Smooth muscle cell (in vitro differentiated cells): ENCODE measurements at regions not wholly inside any gene's neighbourhood (a gene's known extent, or its start where the extent isn't known, plus 50 kb on each side); places are given as distances from the start of the nearest gene placed in this dataset.

Source experiments
- DNase-seq: peaks from one replicate; lab custom pipeline; 2025; ENCODE audit not compliant: unreplicated experiment; lab: John Stamatoyannopoulos, UW
- H2AFZ ChIP-seq: fragments of 200-600 bp; sonication (generic); 2 replicates; pipeline ENCODE4 v1.6.0; 2016; ENCODE audit warnings: antibody characterized with exemption, low read depth, mild to moderate bottlenecking
- H3F3A ChIP-seq: fragments of 200-600 bp; sonication (generic); 2 replicates; pipeline ENCODE4 v1.6.0; 2017; ENCODE audit warnings: antibody characterized with exemption, low read depth
- H3K27ac ChIP-seq: fragments of 200-600 bp; sonication (generic); 2 replicates; pipeline ENCODE4 v1.5.1; 2016; ENCODE audit warnings: low read depth, mild to moderate bottlenecking
- H3K27me3 ChIP-seq: fragments of 200-600 bp; sonication (generic); 2 replicates; pipeline ENCODE4 v1.6.1; 2016; ENCODE audit warnings: low read depth, mild to moderate bottlenecking
- H3K36me3 ChIP-seq: fragments of 200-600 bp; sonication (generic); 2 replicates; pipeline ENCODE4 v1.5.1; 2016; ENCODE audit warnings: low read depth
- H3K4me1 ChIP-seq: fragments of 200-600 bp; sonication (generic); 2 replicates; pipeline ENCODE4 v1.5.1; 2016; ENCODE audit warnings: low read depth
- H3K4me2 ChIP-seq: fragments of 200-600 bp; sonication (generic); 2 replicates; pipeline ENCODE4 v1.6.0; 2016; ENCODE audit warnings: mild to moderate bottlenecking
- H3K4me3 ChIP-seq: fragments of 200-600 bp; sonication (generic); 2 replicates; pipeline ENCODE4 v1.5.1; 2016; ENCODE audit warnings: mild to moderate bottlenecking
- H3K79me2 ChIP-seq: fragments of 200-600 bp; sonication (generic); 2 replicates; pipeline ENCODE4 v1.6.0; 2016; ENCODE audit warnings: low read depth, mild to moderate bottlenecking
- H3K9ac ChIP-seq: fragments of 200-600 bp; sonication (generic); 2 replicates; pipeline ENCODE4 v1.6.0; 2016; ENCODE audit warnings: low read depth
- H3K9me3 ChIP-seq: fragments of 200-600 bp; sonication (generic); replicated peaks from 2 replicates; pipeline ENCODE4 v1.5.1; 2016; ENCODE audit warnings: low read depth
- H4K20me1 ChIP-seq: fragments of 200-600 bp; sonication (generic); 2 replicates; pipeline ENCODE4 v1.6.0; 2016; ENCODE audit warnings: low read depth
- CTCF ChIP-seq: fragments of 200-600 bp; sonication (generic); IDR thresholded peaks from 2 replicates; pipeline ENCODE4 v1.5.1; 2017; ENCODE audit warnings: borderline replicate concordance, mild to moderate bottlenecking, antibody characterized with exemption; ENCODE audit not compliant: insufficient read depth, poor library complexity, severe bottlenecking
- WGBS: methylation state at CpG from one replicate; pipeline ENCODE4 v1.1.7; 2016; ENCODE audit warnings: low lambda C conversion rate; 5-methylcytosine and 5-hydroxymethylcytosine counted together

- Histone ChIP-seq H2AFZ (no peak overlapping the region), H3K4me2 (no peak overlapping the region), H3K27ac (no peak overlapping the region), H3K79me2 (no peaks in the 10 kb centered on the region), H3K4me1 (no peaks in the 10 kb centered on the region), H4K20me1 (no peaks in the 10 kb centered on the region), H3K9ac (no peak overlapping the region), H3K27me3 (no peaks in the 10 kb centered on the region), H3K9me3 (no peaks in the 10 kb centered on the region), H3K4me3 (no peak overlapping the region), H3K36me3 (no peaks in the 10 kb centered on the region), H3F3A (no peaks in the 10 kb centered on the region)
- no peak for TF ChIP-seq CTCF
- 94% methylated on average over 7 of the region's 7 CpGs for WGBS
- no peak for DNase-seq
These were observed 817.0 kb upstream of the NECTIN3 start for GRCh38 chr3:110254591-110254990.

GRCh38 chr3:110261141-110261540 lies 810.5 kb upstream of the NECTIN3 start:
- Histone ChIP-seq H3K4me3 (no peak overlapping the region), H3K4me2 (no peak overlapping the region), H3K79me2 (no peaks in the 10 kb centered on the region), H3K4me1 (no peaks in the 10 kb centered on the region), H3K9ac (no peak overlapping the region), H2AFZ (peak overlapping the region; percentile 19), H4K20me1 (no peaks in the 10 kb centered on the region), H3K27ac (no peak overlapping the region), H3K36me3 (no peaks in the 10 kb centered on the region), H3K27me3 (no peaks in the 10 kb centered on the region), H3F3A (no peaks in the 10 kb centered on the region), H3K9me3 (no peaks in the 10 kb centered on the region)
- TF ChIP-seq CTCF, result no peak
- WGBS, result 60% methylated on average over 1 of the region's 1 CpG
- DNase-seq, result no peak

DNA sequence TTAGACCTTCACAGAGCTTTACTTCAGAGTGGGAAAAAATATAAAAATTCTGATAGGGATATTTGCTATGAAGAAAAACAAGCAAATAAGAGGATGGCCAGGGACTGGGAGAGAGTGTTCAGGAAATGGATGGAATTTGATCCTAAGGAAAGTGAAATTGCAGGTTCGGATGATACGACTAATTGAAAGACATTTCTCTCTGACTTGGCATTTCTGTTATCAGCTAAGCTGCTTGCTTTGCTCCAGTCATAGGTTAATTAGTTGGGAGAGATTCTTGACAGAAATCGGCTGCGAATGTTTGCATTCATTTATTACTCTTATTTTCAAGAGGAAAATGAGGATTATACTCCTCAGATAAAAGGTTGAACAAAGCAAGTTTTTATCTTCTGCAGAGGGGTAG lies 808.7 kb upstream of the NECTIN3 start:
- no peaks in the 10 kb centered on the region for H3K36me3 ChIP-seq
- H3K9ac ChIP-seq, result no peak overlapping the region
- H3K4me2 ChIP-seq, result no peak overlapping the region
- no peak for TF ChIP-seq CTCF
- H3K79me2 ChIP-seq, result no peaks in the 10 kb centered on the region
- H3K4me1 ChIP-seq, result no peaks in the 10 kb centered on the region
- no peak for DNase-seq
- H3K27me3 ChIP-seq, result no peaks in the 10 kb centered on the region
- no peaks in the 10 kb centered on the region for H4K20me1 ChIP-seq
- H2AFZ ChIP-seq, result no peak overlapping the region
- H3K4me3 ChIP-seq, result no peak overlapping the region
- H3F3A ChIP-seq, result no peaks in the 10 kb centered on the region
- no peak overlapping the region for H3K27ac ChIP-seq
- no peaks in the 10 kb centered on the region for H3K9me3 ChIP-seq
- WGBS, result 73% methylated on average over 4 of the region's 4 CpGs

GRCh38 chr3:110265302-110265701 lies 806.3 kb upstream of the NECTIN3 start:
- H3K9me3 ChIP-seq, result no peaks in the 10 kb centered on the region
- H3K27ac ChIP-seq, result no peak overlapping the region
- no peak for TF ChIP-seq CTCF
- H3K4me3 ChIP-seq, result no peak overlapping the region
- no peak for DNase-seq
- H3F3A ChIP-seq, result no peaks in the 10 kb centered on the region
- no peak overlapping the region for H3K9ac ChIP-seq
- WGBS, result 56% methylated on average over 1 of the region's 1 CpG
- no peaks in the 10 kb centered on the region for H4K20me1 ChIP-seq
- no peaks in the 10 kb centered on the region for H3K27me3 ChIP-seq
- no peaks in the 10 kb centered on the region for H3K4me1 ChIP-seq
- no peak overlapping the region for H3K4me2 ChIP-seq
- H3K36me3 ChIP-seq, result no peaks in the 10 kb centered on the region
- no peaks in the 10 kb centered on the region for H3K79me2 ChIP-seq
- no peak overlapping the region for H2AFZ ChIP-seq
